Hindlimb muscle (tissue), 1 donor: ENCODE measurements at regions not wholly inside any gene's neighbourhood (a gene's known extent, or its start where the extent isn't known, plus 50 kb on each side); places are given as distances from the start of the nearest gene placed in this dataset.

Experiments
- DNase-seq: peaks from one replicate; pipeline ENCODE4 v3.0.0-alpha.2; 2013

- DNase-seq = no peak
Observed at GRCh38 chr3:127049393-127049792, 66.5 kb downstream of the PLXNA1 start.

- DNase-seq = no peak
Observed at GRCh38 chr3:127050733-127051132, 67.8 kb downstream of the PLXNA1 start.

- peak; percentile 81 for DNase-seq
Observed at GRCh38 chr3:127052121-127052561, 69.2 kb downstream of the PLXNA1 start.

GRCh38 chr3:127053026-127053425, 70.1 kb downstream of the PLXNA1 start:
- DNase-seq = no peak

- DNase-seq = peak; percentile 65
Observed at GRCh38 chr3:127053450-127053849, 70.5 kb downstream of the PLXNA1 start.

- no peak for DNase-seq
Observed at GRCh38 chr3:127053979-127054378, 71.1 kb downstream of the PLXNA1 start.

GRCh38 chr3:127056281-127056680, 73.4 kb downstream of the PLXNA1 start:
- no peak for DNase-seq

GRCh38 chr3:127056976-127057375, 74.1 kb downstream of the PLXNA1 start:
- no peak for DNase-seq

- DNase-seq = no peak
Observed at GRCh38 chr3:127059072-127059471, 76.2 kb downstream of the PLXNA1 start.

- no peak for DNase-seq
Observed at GRCh38 chr3:127061641-127062040, 78.7 kb downstream of the PLXNA1 start.

GRCh38 chr3:127062926-127063325, 80.0 kb downstream of the PLXNA1 start:
- no peak for DNase-seq

- no peak for DNase-seq
Observed at GRCh38 chr3:127063916-127064315, 81.0 kb downstream of the PLXNA1 start.

- DNase-seq = no peak
Observed at GRCh38 chr3:127064391-127065137, 81.6 kb downstream of the PLXNA1 start.

GRCh38 chr3:127065138-127065427, 82.2 kb downstream of the PLXNA1 start:
- no peak for DNase-seq

- DNase-seq = no peak
Observed at GRCh38 chr3:127065561-127066290, 82.8 kb downstream of the PLXNA1 start.

- DNase-seq = no peak
Observed at GRCh38 chr3:127066635-127067034, 83.7 kb downstream of the PLXNA1 start.

GRCh38 chr3:127067116-127067910, 84.4 kb downstream of the PLXNA1 start:
- DNase-seq = no peak

- DNase-seq = no peak
Observed at GRCh38 chr3:127068111-127068810, 85.3 kb downstream of the PLXNA1 start.

GRCh38 chr3:127068871-127069270, 86.0 kb downstream of the PLXNA1 start:
- no peak for DNase-seq

GRCh38 chr3:127069814-127070440, 87.0 kb downstream of the PLXNA1 start:
- DNase-seq = no peak

GRCh38 chr3:127070776-127071175, 87.9 kb downstream of the PLXNA1 start:
- DNase-seq = no peak

- DNase-seq = no peak
Observed at GRCh38 chr3:127071597-127072001, 88.7 kb downstream of the PLXNA1 start.
